CD14-positive monocyte (primary cell): ENCODE measurements at regions not wholly inside any gene's neighbourhood (a gene's known extent, or its start where the extent isn't known, plus 50 kb on each side); places are given as distances from the start of the nearest gene placed in this dataset.

Experiments used
- DNase-seq, 3 donors: peaks; one replicate each; pipeline ENCODE4 v3.0.0-alpha.2; 2011 to 2022
- H2AFZ ChIP-seq: 2 replicates; pipeline ENCODE4 v1.6.0; 2012; ENCODE audit warnings: mild to moderate bottlenecking, low read depth, low read length, inconsistent platforms; ENCODE audit not compliant: insufficient read depth, poor library complexity, severe bottlenecking
- H3K27ac ChIP-seq, 2 donors: 1 replicate in 1 of 2; 2 replicates in 1 of 2; pipeline ENCODE4 v1.5.1; 2012 to 2013; ENCODE audit warnings: low read length in 2 of 2, control low read depth in 1 of 2, inconsistent platforms in 1 of 2, low read depth in 1 of 2, mild to moderate bottlenecking in 1 of 2
- H3K27me3 ChIP-seq, 2 donors: one replicate each; pipeline versions ENCODE4 v1.6.0 to v1.6.1; 2011 to 2013; ENCODE audit warnings: low read length in 2 of 2; ENCODE audit not compliant: control insufficient read depth in 2 of 2, insufficient read depth in 2 of 2
- H3K36me3 ChIP-seq, 2 donors: replicated peaks in 1 of 2; 1 replicate in 1 of 2; 2 replicates in 1 of 2; pipeline versions ENCODE4 v1.5.1 to v1.6.1; 2012 to 2013; ENCODE audit warnings: low read length in 2 of 2, control low read depth in 1 of 2, inconsistent platforms in 1 of 2, mild to moderate bottlenecking in 1 of 2; ENCODE audit not compliant: insufficient read depth in 2 of 2, control insufficient read depth in 1 of 2
- H3K4me1 ChIP-seq, 2 donors: 1 replicate in 1 of 2; 2 replicates in 1 of 2; pipeline versions ENCODE4 v1.5.1 to v1.6.1; 2012 to 2013; ENCODE audit warnings: low read length in 2 of 2, control low read depth in 1 of 2, inconsistent platforms in 1 of 2, mild to moderate bottlenecking in 1 of 2, moderate library complexity in 1 of 2; ENCODE audit not compliant: insufficient read depth in 2 of 2, control insufficient read depth in 1 of 2
- H3K4me2 ChIP-seq: replicated peaks from 2 replicates; pipeline ENCODE3; 2012; ENCODE audit warnings: low read length, moderate library complexity, mild to moderate bottlenecking; ENCODE audit not compliant: poor library complexity, severe bottlenecking; ENCODE audit errors: extremely low read depth
- H3K4me3 ChIP-seq, 3 experiments: fragments of 200-600 bp in 1 of 3; sonication (generic) in 1 of 3; replicated peaks in 1 of 3; 1 replicate in 2 of 3; 2 replicates in 1 of 3; pipeline ENCODE4 v1.5.1; 2011 to 2013; ENCODE audit warnings: low read length in 3 of 3, mild to moderate bottlenecking in 3 of 3, control low read depth in 2 of 3, low read depth in 2 of 3, inconsistent platforms in 1 of 3, moderate library complexity in 1 of 3
- H3K79me2 ChIP-seq: 2 replicates; pipeline ENCODE4 v1.6.0; 2012; ENCODE audit warnings: mild to moderate bottlenecking, control low read depth, inconsistent platforms, low read length, moderate library complexity; ENCODE audit not compliant: insufficient read depth
- H3K9ac ChIP-seq: 2 replicates; pipeline ENCODE4 v1.6.0; 2017; ENCODE audit warnings: low read length, mild to moderate bottlenecking; ENCODE audit not compliant: insufficient read depth, poor library complexity, severe bottlenecking
- H3K9me3 ChIP-seq, 2 donors: replicated peaks in 1 of 2; 1 replicate in 1 of 2; 2 replicates in 1 of 2; pipeline versions ENCODE4 v1.5.1 to v1.6.1; 2012 to 2013; ENCODE audit warnings: low read length in 2 of 2, control low read depth in 1 of 2; ENCODE audit not compliant: control insufficient read depth in 1 of 2, insufficient read depth in 1 of 2
- H4K20me1 ChIP-seq: 2 replicates; pipeline ENCODE4 v1.6.0; 2012; ENCODE audit warnings: mild to moderate bottlenecking, low read length, control low read depth, moderate library complexity; ENCODE audit not compliant: insufficient read depth
- H3K27ac Mint-ChIP-seq, 7 donors: one replicate each; pipeline ENCODE4 v1.8.0; 2020; ENCODE audit warnings: mild to moderate bottlenecking in 7 of 7, mixed read lengths in 7 of 7, moderate library complexity in 6 of 7, inconsistent platforms in 2 of 7
- H3K27me3 Mint-ChIP-seq, 3 donors: one replicate each; pipeline ENCODE4 v1.8.0; 2021 to 2022; ENCODE audit warnings: low read depth in 3 of 3, mild to moderate bottlenecking in 3 of 3, mixed read lengths in 3 of 3, moderate library complexity in 3 of 3, inconsistent platforms in 1 of 3
- H3K36me3 Mint-ChIP-seq, 2 donors: one replicate each; pipeline ENCODE4 v1.8.0; 2020; ENCODE audit warnings: mixed read lengths in 2 of 2, inconsistent platforms in 1 of 2, mild to moderate bottlenecking in 1 of 2
- H3K4me1 Mint-ChIP-seq: one replicate; pipeline ENCODE4 v1.8.0; 2020; ENCODE audit warnings: mild to moderate bottlenecking, mixed read lengths
- H3K4me3 Mint-ChIP-seq, 2 donors: one replicate each; pipeline ENCODE4 v1.8.0; 2020; ENCODE audit warnings: mild to moderate bottlenecking in 2 of 2, mixed read lengths in 2 of 2, moderate library complexity in 1 of 2
- H3K9me3 Mint-ChIP-seq, 7 donors: one replicate each; pipeline ENCODE4 v1.8.0; 2020 to 2022; ENCODE audit warnings: mixed read lengths in 7 of 7, mild to moderate bottlenecking in 6 of 7, moderate library complexity in 6 of 7, inconsistent platforms in 2 of 7
- WGBS: methylation state at CpG from one replicate; pipeline ENCODE4 v1.1.5; 2013; ENCODE audit warnings: missing lambda C conversion rate; ENCODE audit not compliant: insufficient coverage; 5-methylcytosine and 5-hydroxymethylcytosine counted together
- intact Hi-C, 2 donors: fragments of 100-400 bp; cut with micrococcal nuclease; formaldehyde crosslinking; loops; one replicate each; pipeline versions ENCODE4 v1.15.0 to v1.15.1; 2023
- TF ChIP-seq, protein P1 (sequence below): fragments of 200-600 bp; IDR thresholded peaks from one replicate; pipeline ENCODE4 v1.8.0; 2022; ENCODE audit warnings: antibody characterized with exemption, mild to moderate bottlenecking

DNA sequence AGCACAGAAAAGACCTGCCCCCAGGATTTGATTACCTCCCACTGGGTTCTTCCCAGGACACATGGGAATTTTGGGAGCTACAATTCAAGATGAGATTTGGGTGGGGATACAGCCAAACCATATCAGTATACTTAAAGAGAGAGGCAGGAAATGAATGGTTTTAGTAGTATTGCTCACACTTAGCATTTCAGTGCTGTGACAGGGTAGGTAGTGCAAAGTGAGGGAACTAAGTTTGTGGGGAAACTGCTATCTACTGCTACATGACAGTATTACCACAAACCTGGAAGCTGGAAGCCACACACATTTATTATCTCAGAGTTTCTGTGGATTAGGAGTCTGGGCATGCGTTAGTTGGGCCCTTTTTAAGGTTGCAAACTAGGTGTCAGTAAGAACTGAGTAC is 450.7 kb downstream of the LPIN1 start:
- Mint-ChIP-seq H3K9me3 (peaks cover 0 to 9% (median 7%) of the 10 kb centered on the region in 7 donors), H3K4me1 (peaks cover 24% of the 10 kb centered on the region), H3K4me3 (no peak overlapping the region), H3K27me3 (peaks cover 0 to 5% (median 1%) of the 10 kb centered on the region in 3 donors), H3K27ac (no peak overlapping the region), H3K36me3 (peaks cover 1 to 2% of the 10 kb centered on the region in 2 donors)
- no peaks in the 10 kb centered on the region for H3K27me3 ChIP-seq
- no peak overlapping the region for H3K4me2 ChIP-seq
- H3K9ac ChIP-seq = no peak overlapping the region
- DNase-seq = no peak
- intact Hi-C loops = no loop called here
- 83% methylated on average over 1 of the region's 1 CpG for WGBS
- no peaks in the 10 kb centered on the region for H3K9me3 ChIP-seq
- TF ChIP-seq, protein P1, sequence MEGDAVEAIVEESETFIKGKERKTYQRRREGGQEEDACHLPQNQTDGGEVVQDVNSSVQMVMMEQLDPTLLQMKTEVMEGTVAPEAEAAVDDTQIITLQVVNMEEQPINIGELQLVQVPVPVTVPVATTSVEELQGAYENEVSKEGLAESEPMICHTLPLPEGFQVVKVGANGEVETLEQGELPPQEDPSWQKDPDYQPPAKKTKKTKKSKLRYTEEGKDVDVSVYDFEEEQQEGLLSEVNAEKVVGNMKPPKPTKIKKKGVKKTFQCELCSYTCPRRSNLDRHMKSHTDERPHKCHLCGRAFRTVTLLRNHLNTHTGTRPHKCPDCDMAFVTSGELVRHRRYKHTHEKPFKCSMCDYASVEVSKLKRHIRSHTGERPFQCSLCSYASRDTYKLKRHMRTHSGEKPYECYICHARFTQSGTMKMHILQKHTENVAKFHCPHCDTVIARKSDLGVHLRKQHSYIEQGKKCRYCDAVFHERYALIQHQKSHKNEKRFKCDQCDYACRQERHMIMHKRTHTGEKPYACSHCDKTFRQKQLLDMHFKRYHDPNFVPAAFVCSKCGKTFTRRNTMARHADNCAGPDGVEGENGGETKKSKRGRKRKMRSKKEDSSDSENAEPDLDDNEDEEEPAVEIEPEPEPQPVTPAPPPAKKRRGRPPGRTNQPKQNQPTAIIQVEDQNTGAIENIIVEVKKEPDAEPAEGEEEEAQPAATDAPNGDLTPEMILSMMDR = no peak
- H3K36me3 ChIP-seq = no peaks in the 10 kb centered on the region
- H3K4me3 ChIP-seq = no peak overlapping the region
- no peaks in the 10 kb centered on the region for H4K20me1 ChIP-seq
- H3K4me1 ChIP-seq = peaks cover 22 to 25% of the 10 kb centered on the region in 2 donors
- H3K79me2 ChIP-seq = no peaks in the 10 kb centered on the region
- H3K27ac ChIP-seq = no peak overlapping the region
- H2AFZ ChIP-seq = no peak overlapping the region

DNA sequence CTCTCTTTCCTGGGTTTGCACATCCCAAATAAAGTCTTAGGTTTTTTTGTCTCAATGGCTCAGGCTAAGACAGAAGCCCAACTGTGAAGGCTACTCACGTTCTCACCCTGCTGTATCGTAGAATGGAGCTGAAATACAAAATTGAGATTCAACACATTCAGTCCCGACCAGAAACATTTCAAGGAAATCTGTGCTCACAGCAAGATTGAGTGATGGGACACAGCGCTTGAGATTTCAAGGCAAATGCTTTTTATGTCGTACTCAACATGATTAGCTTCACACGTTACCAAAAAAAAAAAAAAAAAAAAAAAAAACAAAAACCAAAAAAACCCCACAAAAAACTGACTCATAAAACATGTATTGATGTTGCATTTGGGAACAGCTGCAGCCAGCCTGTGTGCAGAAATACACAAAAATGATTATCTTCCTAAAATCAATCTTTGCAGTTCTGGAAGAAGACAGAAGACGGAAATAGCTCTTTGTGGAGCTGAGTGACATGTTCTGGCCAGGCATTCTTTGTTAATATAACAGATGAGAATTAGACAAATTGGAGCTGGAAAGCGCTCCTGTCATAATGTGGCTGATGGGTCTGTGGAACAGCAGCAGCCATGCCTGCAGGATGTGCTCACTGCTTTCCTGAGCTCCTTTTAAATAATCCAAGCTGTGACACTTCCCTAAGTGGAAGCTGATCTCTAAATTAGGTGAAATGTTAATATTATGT is 453.2 kb downstream of the LPIN1 start:
- Histone ChIP-seq H2AFZ (no peak overlapping the region), H4K20me1 (no peaks in the 10 kb centered on the region), H3K4me2 (no peak overlapping the region), H3K9me3 (peaks cover 6 to 12% of the 10 kb centered on the region in 2 donors), H3K9ac (no peak overlapping the region), H3K36me3 (no peaks in the 10 kb centered on the region), H3K4me3 (no peak overlapping the region), H3K79me2 (no peaks in the 10 kb centered on the region), H3K4me1 (peaks cover 12 to 14% of the 10 kb centered on the region in 2 donors), H3K27ac (no peak overlapping the region), H3K27me3 (no peaks in the 10 kb centered on the region)
- 94% methylated on average over 2 of the region's 8 CpGs for WGBS
- Mint-ChIP-seq H3K27me3 (peaks cover 0 to 11% (median 1%) of the 10 kb centered on the region in 3 donors), H3K27ac (no peak overlapping the region), H3K4me1 (peaks cover 11% of the 10 kb centered on the region), H3K4me3 (no peak overlapping the region), H3K36me3 (peaks cover 0 to 5% of the 10 kb centered on the region in 2 donors), H3K9me3 (peaks cover 12 to 19% (median 17%) of the 10 kb centered on the region in 7 donors)
- TF ChIP-seq, protein P1 = no peak
- no peak for DNase-seq
- intact Hi-C loops = no loop called here
